Mesenchymal stem cell (in vitro differentiated cells and primary cell): ENCODE measurements at regions not wholly inside any gene's neighbourhood (a gene's known extent, or its start where the extent isn't known, plus 50 kb on each side); places are given as distances from the start of the nearest gene placed in this dataset.
"Not testable (repeated sequence)": the region's sequence is repeated elsewhere in the genome, so short reads cannot be mapped to it uniquely, and the experiment has no call there.

Source experiments
- DNase-seq: peaks from one replicate; pipeline ENCODE4 v3.0.0-alpha.2; 2013
- H2AFZ ChIP-seq: one replicate; pipeline ENCODE4 v1.6.1; 2013; ENCODE audit warnings: low read depth, mild to moderate bottlenecking, control low read depth, inconsistent platforms, low read length, moderate library complexity
- H2AK5ac ChIP-seq: 2 replicates; pipeline ENCODE4 v1.6.1; 2013; ENCODE audit warnings: low read length, moderate library complexity, mild to moderate bottlenecking, inconsistent platforms; ENCODE audit not compliant: severe bottlenecking
- H2BK120ac ChIP-seq: one replicate; pipeline ENCODE4 v1.6.1; 2013; ENCODE audit warnings: low read depth, mild to moderate bottlenecking, inconsistent platforms, low read length, moderate library complexity
- H2BK12ac ChIP-seq, 2 experiments: one replicate each; pipeline ENCODE4 v1.6.1; 2013; ENCODE audit warnings: inconsistent platforms in 2 of 2, low read length in 2 of 2, mild to moderate bottlenecking in 2 of 2, moderate library complexity in 2 of 2, control low read depth in 1 of 2
- H2BK15ac ChIP-seq: one replicate; pipeline ENCODE4 v1.6.1; 2013; ENCODE audit warnings: mild to moderate bottlenecking, low read depth, inconsistent platforms; ENCODE audit not compliant: poor library complexity, severe bottlenecking
- H2BK5ac ChIP-seq: 2 replicates; pipeline ENCODE4 v1.6.1; 2013; ENCODE audit warnings: low read depth, mild to moderate bottlenecking, low read length, control low read depth, inconsistent platforms; ENCODE audit not compliant: poor library complexity, severe bottlenecking
- H3K14ac ChIP-seq, 2 experiments: one replicate each; pipeline ENCODE4 v1.6.1; 2013; ENCODE audit warnings: inconsistent platforms in 2 of 2, low read length in 2 of 2, control low read depth in 1 of 2, mild to moderate bottlenecking in 1 of 2, moderate library complexity in 1 of 2
- H3K18ac ChIP-seq, 2 experiments: one replicate each; pipeline ENCODE4 v1.6.1; 2013; ENCODE audit warnings: inconsistent platforms in 2 of 2, low read length in 2 of 2, control low read depth in 1 of 2, low read depth in 1 of 2, mild to moderate bottlenecking in 1 of 2
- H3K23ac ChIP-seq, 2 experiments: one replicate each; pipeline ENCODE4 v1.6.1; 2013; ENCODE audit warnings: inconsistent platforms in 2 of 2, low read length in 2 of 2, mild to moderate bottlenecking in 2 of 2, moderate library complexity in 2 of 2, control low read depth in 1 of 2
- H3K27ac ChIP-seq: 2 replicates; pipeline ENCODE4 v1.5.1; 2013; ENCODE audit warnings: mild to moderate bottlenecking, moderate library complexity, low read length, control low read depth, inconsistent platforms; ENCODE audit not compliant: poor library complexity, severe bottlenecking
- H3K27me3 ChIP-seq, 2 experiments: 2 replicates each; pipeline versions ENCODE4 v1.6.1 to v1.7.0; 2013; ENCODE audit warnings: low read length in 2 of 2, mild to moderate bottlenecking in 2 of 2, moderate library complexity in 2 of 2, control low read depth in 1 of 2, inconsistent platforms in 1 of 2; ENCODE audit not compliant: control insufficient read depth in 1 of 2, insufficient read depth in 1 of 2
- H3K36me3 ChIP-seq, 2 experiments: 2 replicates each; pipeline versions ENCODE4 v1.6.1 to v1.7.0; 2013; ENCODE audit warnings: low read length in 2 of 2, control low read depth in 1 of 2, inconsistent platforms in 1 of 2, low read depth in 1 of 2, mild to moderate bottlenecking in 1 of 2; ENCODE audit not compliant: insufficient read depth in 2 of 2, control insufficient read depth in 1 of 2
- H3K4ac ChIP-seq, 2 experiments: one replicate each; pipeline ENCODE4 v1.6.1; 2013; ENCODE audit warnings: inconsistent platforms in 2 of 2, low read length in 2 of 2, mild to moderate bottlenecking in 2 of 2, moderate library complexity in 2 of 2, control low read depth in 1 of 2, low read depth in 1 of 2
- H3K4me1 ChIP-seq: 2 replicates; pipeline ENCODE4 v1.6.1; 2013; ENCODE audit warnings: low read depth, low read length, control low read depth; ENCODE audit not compliant: control insufficient read depth, insufficient read depth
- H3K4me2 ChIP-seq: 2 replicates; pipeline ENCODE4 v1.6.1; 2013; ENCODE audit warnings: low read length, mild to moderate bottlenecking, inconsistent platforms; ENCODE audit not compliant: poor library complexity, severe bottlenecking
- H3K4me3 ChIP-seq, 2 experiments: 2 replicates each; pipeline versions ENCODE4 v1.5.1 to v1.7.0; 2013; ENCODE audit warnings: low read length in 2 of 2, mild to moderate bottlenecking in 2 of 2, control low read depth in 1 of 2, low read depth in 1 of 2; ENCODE audit not compliant: insufficient read depth in 1 of 2
- H3K79me1 ChIP-seq: replicated peaks from 2 replicates; pipeline ENCODE4 v1.6.1; 2013; ENCODE audit warnings: mild to moderate bottlenecking, control low read depth, low read length, inconsistent platforms; ENCODE audit not compliant: poor library complexity, severe bottlenecking
- H3K9ac ChIP-seq: 2 replicates; pipeline ENCODE4 v1.7.0; 2013; ENCODE audit warnings: mild to moderate bottlenecking, low read length, moderate library complexity
- H3K9me3 ChIP-seq: 2 replicates; pipeline ENCODE4 v1.7.0; 2013; ENCODE audit warnings: mild to moderate bottlenecking, low read length; ENCODE audit not compliant: control insufficient read depth
- H4K8ac ChIP-seq: one replicate; pipeline ENCODE4 v1.6.1; 2013; ENCODE audit warnings: inconsistent platforms, mild to moderate bottlenecking, low read length, moderate library complexity
- H4K91ac ChIP-seq: one replicate; pipeline ENCODE4 v1.6.1; 2013; ENCODE audit warnings: mild to moderate bottlenecking, low read length, inconsistent platforms
- WGBS: methylation state at CpG from one replicate; pipeline ENCODE4 v1.1.7; 2013; ENCODE audit warnings: mixed read lengths; 5-methylcytosine and 5-hydroxymethylcytosine counted together

GRCh38 chr19:27942607-27943006 is 1270.3 kb downstream of the UQCRFS1 start:
- not testable (repeated sequence) for DNase-seq, H3K23ac ChIP-seq, H4K8ac ChIP-seq, H3K18ac ChIP-seq, H2BK5ac ChIP-seq, H3K4ac ChIP-seq, H2BK15ac ChIP-seq, H3K4me3 ChIP-seq, H3K4me2 ChIP-seq, H3K14ac ChIP-seq, H3K36me3 ChIP-seq, H3K4me1 ChIP-seq, H3K27me3 ChIP-seq, H2BK120ac ChIP-seq, H4K91ac ChIP-seq, H2AFZ ChIP-seq, H3K27ac ChIP-seq, H2AK5ac ChIP-seq, H3K79me1 ChIP-seq, H3K9me3 ChIP-seq, H3K9ac ChIP-seq, H2BK12ac ChIP-seq
- 60% methylated on average over 1 of the region's 4 CpGs for WGBS

GRCh38 chr19:27936139-27936538 is 1276.8 kb downstream of the UQCRFS1 start:
- Histone ChIP-seq H3K4me2 (no peak overlapping the region), H3K27ac (no peak overlapping the region), H3K23ac (no peak overlapping the region), H2BK120ac (no peak overlapping the region), H3K9ac (no peak overlapping the region), H3K36me3 (no peaks in the 10 kb centered on the region), H3K14ac (no peak overlapping the region), H3K9me3 (no peaks in the 10 kb centered on the region), H3K4ac (no peak overlapping the region), H3K4me3 (no peak overlapping the region), H2BK15ac (no peak overlapping the region), H2AFZ (no peak overlapping the region), H2AK5ac (no peak overlapping the region), H4K8ac (no peak overlapping the region), H4K91ac (no peak overlapping the region), H3K4me1 (no peaks in the 10 kb centered on the region), H3K79me1 (no peaks in the 10 kb centered on the region), H2BK12ac (no peak overlapping the region), H3K18ac (no peak overlapping the region), H2BK5ac (no peak overlapping the region), H3K27me3 (no peaks in the 10 kb centered on the region)
- DNase-seq, result no peak
- 60% methylated on average over 1 of the region's 1 CpG for WGBS

- no peaks in the 10 kb centered on the region for H3K4me1 ChIP-seq
- no peaks in the 10 kb centered on the region for H3K79me1 ChIP-seq
- H3K18ac ChIP-seq, result no peak overlapping the region
- H3K14ac ChIP-seq, result no peak overlapping the region
- H2AK5ac ChIP-seq, result no peak overlapping the region
- no peak overlapping the region for H4K91ac ChIP-seq
- H3K9me3 ChIP-seq, result no peaks in the 10 kb centered on the region
- H2BK12ac ChIP-seq, result no peak overlapping the region
- H2BK120ac ChIP-seq, result no peak overlapping the region
- no peaks in the 10 kb centered on the region for H3K36me3 ChIP-seq
- H3K27me3 ChIP-seq, result no peaks in the 10 kb centered on the region
- no peak overlapping the region for H3K27ac ChIP-seq
- H3K4ac ChIP-seq, result no peak overlapping the region
- no peak overlapping the region for H2BK15ac ChIP-seq
- no peak overlapping the region for H3K23ac ChIP-seq
- H2AFZ ChIP-seq, result no peak overlapping the region
- H4K8ac ChIP-seq, result no peak overlapping the region
- no peak overlapping the region for H2BK5ac ChIP-seq
- H3K9ac ChIP-seq, result no peak overlapping the region
- DNase-seq, result no peak
- H3K4me2 ChIP-seq, result no peak overlapping the region
- no peak overlapping the region for H3K4me3 ChIP-seq
These were observed 1277.3 kb downstream of the UQCRFS1 start for GRCh38 chr19:27935669-27936068.

- Histone ChIP-seq H3K18ac (no peak overlapping the region), H2BK12ac (no peak overlapping the region), H3K27me3 (no peaks in the 10 kb centered on the region), H3K36me3 (no peaks in the 10 kb centered on the region), H3K4me2 (no peak overlapping the region), H3K23ac (no peak overlapping the region), H3K4me3 (no peak overlapping the region), H2AK5ac (no peak overlapping the region), H4K91ac (no peak overlapping the region), H3K27ac (no peak overlapping the region), H3K9me3 (no peaks in the 10 kb centered on the region), H2AFZ (no peak overlapping the region), H4K8ac (no peak overlapping the region), H2BK120ac (no peak overlapping the region), H3K9ac (no peak overlapping the region), H3K79me1 (no peaks in the 10 kb centered on the region), H3K4ac (no peak overlapping the region), H3K14ac (no peak overlapping the region), H2BK15ac (no peak overlapping the region), H3K4me1 (no peaks in the 10 kb centered on the region), H2BK5ac (no peak overlapping the region)
- DNase-seq, result no peak
- WGBS, result no CpG with 5 or more reads among the region's 3 CpGs
These were observed 1283.6 kb downstream of the UQCRFS1 start for GRCh38 chr19:27929399-27929798.
